Karpas-422 (cell line): ENCODE measurements at regions not wholly inside any gene's neighbourhood (a gene's known extent, or its start where the extent isn't known, plus 50 kb on each side); places are given as distances from the start of the nearest gene placed in this dataset.

Experiments used
- DNase-seq: peaks from one replicate; pipeline ENCODE4 v3.0.0-alpha.2; 2015
- H2AFZ ChIP-seq: fragments of 200-600 bp; sonication (generic); 2 replicates; pipeline ENCODE4 v1.6.1; 2014; ENCODE audit warnings: antibody characterized with exemption, low read length, mixed read lengths
- H3K27ac ChIP-seq: fragments of 200-600 bp; sonication (generic); 2 replicates; pipeline ENCODE4 v1.5.1; 2014; ENCODE audit warnings: mild to moderate bottlenecking, low read length, moderate library complexity
- H3K27me3 ChIP-seq: fragments of 200-600 bp; sonication (generic); 2 replicates; pipeline ENCODE4 v1.6.1; 2014; ENCODE audit warnings: low read length, mixed read lengths
- H3K36me3 ChIP-seq: fragments of 200-600 bp; sonication (generic); 2 replicates; pipeline ENCODE4 v1.6.1; 2014; ENCODE audit warnings: low read length, mixed read lengths; ENCODE audit not compliant: insufficient read depth
- H3K4me1 ChIP-seq: fragments of 200-600 bp; sonication (generic); 2 replicates; pipeline ENCODE4 v1.6.1; 2014; ENCODE audit warnings: mild to moderate bottlenecking, low read length, mixed read lengths
- H3K4me2 ChIP-seq: fragments of 200-600 bp; sonication (generic); 2 replicates; pipeline ENCODE4 v1.6.1; 2014; ENCODE audit warnings: low read length, low read depth, mild to moderate bottlenecking; ENCODE audit not compliant: poor library complexity, severe bottlenecking
- H3K4me3 ChIP-seq: fragments of 200-600 bp; sonication (generic); 2 replicates; pipeline ENCODE4 v1.5.1; 2014; ENCODE audit warnings: mild to moderate bottlenecking, antibody characterized with exemption, low read length, mixed read lengths
- H3K79me2 ChIP-seq: fragments of 200-600 bp; sonication (generic); 2 replicates; pipeline ENCODE4 v1.6.1; 2014; ENCODE audit warnings: mild to moderate bottlenecking, low read length, mixed read lengths
- H3K9ac ChIP-seq: fragments of 200-600 bp; sonication (generic); 2 replicates; pipeline ENCODE4 v1.6.0; 2014; ENCODE audit warnings: low read length
- H3K9me2 ChIP-seq: fragments of 200-600 bp; sonication (generic), shearing (Covaris generic); replicated peaks from 2 replicates; pipeline ENCODE4 v1.6.0; 2014; ENCODE audit warnings: mild to moderate bottlenecking, low read length, moderate library complexity; ENCODE audit not compliant: insufficient read depth
- H3K9me3 ChIP-seq: fragments of 300-700, 200-600 bp; sonication (generic); 2 replicates; pipeline ENCODE4 v1.6.1; 2014; ENCODE audit warnings: low read length, mixed read lengths
- H4K20me1 ChIP-seq: fragments of 200-600 bp; sonication (generic); 2 replicates; pipeline ENCODE4 v1.6.1; 2014; ENCODE audit warnings: mild to moderate bottlenecking, antibody characterized with exemption, low read length, low read depth; ENCODE audit not compliant: insufficient read depth

DNA sequence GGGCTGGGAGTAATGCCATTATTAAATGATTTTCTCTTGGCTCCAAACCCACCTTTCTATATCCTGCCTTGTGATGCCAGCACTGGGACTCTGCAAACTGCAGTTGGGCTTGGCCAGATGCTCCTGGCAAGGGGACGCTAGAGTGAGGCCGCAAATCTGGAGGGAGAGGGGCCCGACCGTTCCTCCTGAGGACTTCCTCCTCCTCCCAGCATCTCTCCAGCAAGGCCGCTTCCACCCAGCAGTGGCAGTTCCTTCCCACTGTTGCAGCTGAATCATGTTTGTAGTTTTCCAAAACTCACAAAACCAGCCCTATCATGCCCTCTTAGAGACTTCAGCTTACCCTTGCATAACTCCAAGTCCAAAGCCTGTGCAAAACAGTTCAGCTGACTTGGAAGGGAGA lies 244.4 kb downstream of the FOXA2 start:
- Histone ChIP-seq H3K27me3 (no peaks in the 10 kb centered on the region), H3K4me1 (no peaks in the 10 kb centered on the region), H3K9me2 (no peaks in the 10 kb centered on the region), H3K27ac (no peak overlapping the region), H3K4me2 (no peak overlapping the region), H3K4me3 (no peak overlapping the region), H3K9me3 (no peaks in the 10 kb centered on the region), H3K36me3 (no peaks in the 10 kb centered on the region), H2AFZ (no peak overlapping the region), H3K79me2 (no peaks in the 10 kb centered on the region), H4K20me1 (no peaks in the 10 kb centered on the region), H3K9ac (no peak overlapping the region)
- DNase-seq = no peak

DNA sequence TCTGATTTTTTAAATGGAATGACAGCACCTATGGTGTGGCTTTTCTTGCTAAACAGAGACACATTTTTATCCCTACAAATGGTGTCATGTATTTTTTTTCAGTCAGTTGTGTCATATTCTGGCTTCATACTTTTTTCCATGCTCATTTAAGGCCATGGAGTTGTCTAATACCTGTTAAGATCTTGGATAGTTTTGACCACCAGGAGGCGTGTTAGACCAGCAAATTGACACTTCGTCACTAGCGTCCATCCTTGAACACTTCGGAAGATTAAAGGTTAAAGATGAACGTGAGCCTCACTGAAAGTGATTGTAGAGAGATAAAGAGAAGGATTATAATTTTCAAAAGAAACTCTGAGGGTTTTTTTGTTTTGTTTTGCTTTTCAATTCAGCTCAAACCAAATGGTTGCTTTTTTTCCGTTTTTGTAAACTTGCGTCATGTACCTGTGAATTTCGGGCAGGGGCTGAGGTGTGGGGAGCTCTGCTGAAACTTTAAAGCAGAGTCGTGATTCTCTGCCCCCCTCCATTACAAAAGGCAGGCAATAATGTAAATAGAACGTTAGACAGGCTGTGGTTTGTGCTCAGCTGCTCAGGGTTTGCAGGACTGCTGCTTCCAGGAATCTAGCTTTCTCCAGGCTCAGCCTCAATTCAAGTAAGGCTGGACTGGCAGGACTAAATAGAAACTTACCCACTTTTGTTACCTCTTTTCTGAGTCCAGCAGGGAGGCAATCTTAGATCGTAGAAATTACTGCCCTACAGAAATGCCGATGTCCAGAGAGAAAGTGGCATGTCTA lies 245.1 kb downstream of the FOXA2 start:
- Histone ChIP-seq H3K9ac (no peak overlapping the region), H3K36me3 (no peaks in the 10 kb centered on the region), H3K27ac (no peak overlapping the region), H3K9me3 (no peaks in the 10 kb centered on the region), H2AFZ (no peak overlapping the region), H3K27me3 (no peaks in the 10 kb centered on the region), H3K9me2 (no peaks in the 10 kb centered on the region), H3K4me1 (no peaks in the 10 kb centered on the region), H4K20me1 (no peaks in the 10 kb centered on the region), H3K79me2 (no peaks in the 10 kb centered on the region), H3K4me3 (no peak overlapping the region), H3K4me2 (no peak overlapping the region)
- peak; percentile 86 for DNase-seq

DNA sequence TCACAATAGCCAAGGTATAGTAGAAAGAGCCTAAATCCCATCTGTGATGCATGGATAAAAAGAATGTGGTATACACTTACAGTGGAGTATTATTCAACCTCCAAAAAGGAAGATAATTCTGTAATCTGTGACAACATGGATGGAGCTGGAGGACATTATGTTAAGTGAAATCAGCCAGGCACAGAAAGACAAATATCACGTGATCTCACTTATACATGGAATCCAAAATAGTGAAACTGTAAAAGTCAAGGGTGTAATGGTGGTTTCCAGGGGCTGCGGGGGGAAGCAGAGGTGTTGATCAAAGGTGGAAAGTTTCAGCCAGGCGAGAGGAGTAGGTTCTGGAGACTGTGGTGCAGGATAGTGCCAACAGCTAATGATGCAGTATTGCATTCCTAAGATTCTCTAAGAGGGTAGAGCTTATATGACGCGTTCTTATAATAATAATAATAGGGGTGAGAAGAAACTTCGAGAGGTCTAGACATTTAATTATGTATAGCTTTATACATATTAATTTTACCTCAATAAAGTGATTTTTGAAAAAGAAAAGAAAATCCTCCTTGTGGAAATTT lies 246.1 kb downstream of the FOXA2 start:
- Histone ChIP-seq H4K20me1 (no peaks in the 10 kb centered on the region), H3K36me3 (no peaks in the 10 kb centered on the region), H2AFZ (no peak overlapping the region), H3K4me3 (no peak overlapping the region), H3K4me2 (no peak overlapping the region), H3K9me2 (no peaks in the 10 kb centered on the region), H3K4me1 (no peaks in the 10 kb centered on the region), H3K9me3 (no peaks in the 10 kb centered on the region), H3K27ac (no peak overlapping the region), H3K27me3 (no peaks in the 10 kb centered on the region), H3K79me2 (no peaks in the 10 kb centered on the region), H3K9ac (no peak overlapping the region)
- DNase-seq = no peak

DNA sequence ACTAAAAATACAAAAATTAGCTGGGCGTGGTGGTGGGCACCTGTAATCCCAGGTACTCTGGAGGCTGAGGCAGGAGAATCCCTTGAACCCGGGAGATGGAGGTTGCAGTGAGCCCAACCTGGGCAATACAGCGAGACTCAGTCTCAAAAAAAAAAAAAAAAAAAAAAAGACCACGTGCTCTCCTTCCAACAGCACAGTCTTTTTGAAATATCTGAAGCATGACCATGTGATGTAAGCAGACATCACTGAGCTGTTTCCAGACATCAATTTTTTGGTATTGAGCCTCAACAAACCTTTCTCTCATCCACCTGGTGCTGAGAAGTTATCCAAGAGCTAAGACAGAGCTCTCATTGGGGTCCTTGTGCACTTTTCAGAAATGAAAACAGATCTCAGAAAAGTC lies 249.2 kb downstream of the FOXA2 start:
- H3K79me2 ChIP-seq = no peaks in the 10 kb centered on the region
- no peak for DNase-seq
- H3K27ac ChIP-seq = no peak overlapping the region
- no peaks in the 10 kb centered on the region for H3K4me1 ChIP-seq
- H4K20me1 ChIP-seq = no peaks in the 10 kb centered on the region
- no peak overlapping the region for H3K4me2 ChIP-seq
- no peak overlapping the region for H2AFZ ChIP-seq
- H3K4me3 ChIP-seq = no peak overlapping the region
- no peaks in the 10 kb centered on the region for H3K9me3 ChIP-seq
- no peaks in the 10 kb centered on the region for H3K27me3 ChIP-seq
- H3K9me2 ChIP-seq = no peaks in the 10 kb centered on the region
- H3K36me3 ChIP-seq = no peaks in the 10 kb centered on the region
- H3K9ac ChIP-seq = no peak overlapping the region

DNA sequence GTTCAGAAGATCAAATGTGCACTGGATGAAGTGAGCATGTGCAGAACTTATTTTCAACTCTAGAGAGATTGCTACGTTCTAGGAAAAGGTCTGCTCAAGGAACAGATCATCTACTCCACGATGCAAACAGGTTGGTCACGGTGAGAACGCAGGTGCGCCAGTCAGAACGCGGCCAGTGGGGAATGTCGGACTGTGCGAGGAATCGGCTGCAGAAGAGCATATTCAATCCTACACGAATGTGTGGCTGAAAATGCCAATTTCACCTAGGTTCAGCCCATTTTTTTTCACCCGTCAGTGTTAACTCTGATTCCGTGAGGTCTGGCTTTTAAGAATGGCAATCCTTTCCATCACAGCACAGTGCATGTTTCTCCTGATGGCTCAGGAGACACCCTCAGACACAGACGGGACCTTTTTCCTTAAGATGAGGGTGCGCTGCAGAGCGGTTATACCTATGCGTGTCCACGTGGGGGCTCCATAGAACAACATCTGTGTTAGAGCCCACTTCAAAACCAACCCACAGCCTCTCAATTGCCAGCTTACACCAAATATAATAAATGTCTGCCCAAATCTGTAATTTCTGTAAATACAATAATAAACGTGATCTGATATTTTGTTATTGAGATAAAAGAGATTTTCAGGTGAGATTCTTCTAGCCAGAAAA lies 250.4 kb downstream of the FOXA2 start:
- Histone ChIP-seq H3K4me1 (no peaks in the 10 kb centered on the region), H3K4me2 (no peak overlapping the region), H3K9me3 (no peaks in the 10 kb centered on the region), H3K79me2 (no peaks in the 10 kb centered on the region), H3K27me3 (no peaks in the 10 kb centered on the region), H3K27ac (no peak overlapping the region), H2AFZ (no peak overlapping the region), H4K20me1 (no peaks in the 10 kb centered on the region), H3K9me2 (no peaks in the 10 kb centered on the region), H3K4me3 (no peak overlapping the region), H3K36me3 (no peaks in the 10 kb centered on the region), H3K9ac (no peak overlapping the region)
- DNase-seq = peak; percentile 84

DNA sequence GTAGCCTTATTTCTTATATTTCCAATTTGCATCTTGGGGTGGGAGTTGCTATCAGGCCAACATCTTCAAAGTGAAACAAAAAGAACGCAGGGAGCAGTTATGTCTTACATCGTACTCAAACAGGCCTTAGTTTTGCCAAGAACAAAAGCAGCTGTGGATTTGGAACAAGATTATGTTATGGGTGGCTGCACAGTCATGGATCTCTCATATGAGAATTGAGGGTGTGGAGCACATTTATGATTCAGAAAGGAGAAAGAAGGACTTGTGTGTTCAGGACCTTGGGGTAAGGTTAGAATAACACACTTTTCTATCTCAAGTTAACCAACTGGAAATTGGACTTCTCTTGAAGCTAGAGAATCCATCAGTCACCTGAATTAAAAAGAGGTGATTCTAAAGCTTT lies 259.9 kb downstream of the FOXA2 start:
- DNase-seq = no peak
- H3K4me3 ChIP-seq = no peak overlapping the region
- H3K4me1 ChIP-seq = peaks cover 5% of the 10 kb centered on the region
- H3K9ac ChIP-seq = no peak overlapping the region
- H3K27ac ChIP-seq = no peak overlapping the region
- H3K27me3 ChIP-seq = no peaks in the 10 kb centered on the region
- no peaks in the 10 kb centered on the region for H4K20me1 ChIP-seq
- no peak overlapping the region for H3K4me2 ChIP-seq
- H3K79me2 ChIP-seq = no peaks in the 10 kb centered on the region
- no peaks in the 10 kb centered on the region for H3K9me2 ChIP-seq
- no peaks in the 10 kb centered on the region for H3K36me3 ChIP-seq
- no peaks in the 10 kb centered on the region for H3K9me3 ChIP-seq
- H2AFZ ChIP-seq = no peak overlapping the region

DNA sequence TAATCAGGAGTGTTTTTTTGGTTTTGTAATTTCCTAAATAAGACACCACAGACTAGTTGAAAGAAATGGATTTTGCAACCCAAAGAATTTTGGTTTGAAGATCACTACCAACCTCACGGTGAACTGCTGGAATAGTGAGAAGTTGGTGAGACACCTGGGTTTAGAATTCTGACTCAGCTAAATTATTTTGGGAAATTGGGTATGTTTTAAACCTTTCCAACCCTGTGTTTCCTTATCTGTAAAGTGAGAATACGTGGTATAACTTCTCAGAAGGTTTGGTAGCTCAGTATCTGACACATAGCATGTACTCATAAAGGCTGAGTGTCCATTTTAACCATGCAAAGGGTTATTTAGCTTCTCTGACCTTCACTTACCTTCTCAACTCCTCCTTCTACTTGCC lies 261.9 kb downstream of the FOXA2 start:
- Histone ChIP-seq H3K9me2 (no peaks in the 10 kb centered on the region), H4K20me1 (no peaks in the 10 kb centered on the region), H3K27ac (no peak overlapping the region), H3K27me3 (no peaks in the 10 kb centered on the region), H3K9me3 (no peaks in the 10 kb centered on the region), H2AFZ (no peak overlapping the region), H3K79me2 (no peaks in the 10 kb centered on the region), H3K36me3 (no peaks in the 10 kb centered on the region), H3K4me2 (no peak overlapping the region), H3K9ac (no peak overlapping the region), H3K4me1 (peaks cover 5% of the 10 kb centered on the region), H3K4me3 (no peak overlapping the region)
- DNase-seq = no peak

DNA sequence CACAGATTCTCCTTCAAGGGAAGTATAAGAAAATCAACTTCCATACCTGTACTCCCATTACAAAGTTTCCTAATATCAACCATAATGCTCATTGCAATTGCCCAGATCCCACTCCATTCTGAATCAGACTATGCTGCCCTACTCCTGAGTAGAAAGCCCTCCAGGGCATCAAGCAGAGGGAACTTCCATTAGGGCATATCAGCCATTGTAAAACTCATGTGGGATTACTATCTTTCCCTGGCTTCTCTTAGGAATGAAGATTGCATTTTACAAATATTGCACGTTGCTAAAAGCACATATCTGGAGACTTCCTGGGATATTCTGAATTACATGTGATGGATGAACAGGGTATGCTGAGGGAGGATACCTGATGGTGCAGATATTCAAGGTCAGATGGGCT lies 263.2 kb downstream of the FOXA2 start:
- DNase-seq = no peak
- Histone ChIP-seq H3K36me3 (no peaks in the 10 kb centered on the region), H3K79me2 (no peaks in the 10 kb centered on the region), H3K27me3 (no peaks in the 10 kb centered on the region), H4K20me1 (no peaks in the 10 kb centered on the region), H3K4me1 (peaks cover 5% of the 10 kb centered on the region), H3K4me2 (no peak overlapping the region), H3K9ac (no peak overlapping the region), H2AFZ (no peak overlapping the region), H3K9me3 (no peaks in the 10 kb centered on the region), H3K9me2 (no peaks in the 10 kb centered on the region), H3K4me3 (no peak overlapping the region), H3K27ac (no peak overlapping the region)
